Endothelial cell of umbilical vein (primary cell): ENCODE measurements at regions not wholly inside any gene's neighbourhood (a gene's known extent, or its start where the extent isn't known, plus 50 kb on each side); places are given as distances from the start of the nearest gene placed in this dataset.

ENCODE experiments used
- CTCF ChIP-seq, 2 donors: IDR thresholded peaks; 1 replicate in 1 of 2; 2 replicates in 1 of 2; pipeline ENCODE4 v1.5.1; 2011; ENCODE audit warnings: low read length in 2 of 2, mild to moderate bottlenecking in 2 of 2, moderate library complexity in 2 of 2, control low read depth in 1 of 2, inconsistent platforms in 1 of 2, low read depth in 1 of 2; ENCODE audit not compliant: insufficient read depth in 1 of 2; ENCODE audit errors: extremely low read depth in 1 of 2
- MAX ChIP-seq: IDR thresholded peaks from 2 replicates; pipeline ENCODE4 v1.6.1; 2011; ENCODE audit not compliant: insufficient read depth, insufficient read length
- POLR2A ChIP-seq: IDR thresholded peaks from 2 replicates; pipeline ENCODE4 v1.6.1; 2012; ENCODE audit warnings: low read depth, mild to moderate bottlenecking, control low read depth, low read length
- POLR2AphosphoS5 ChIP-seq: IDR thresholded peaks from 2 replicates; pipeline ENCODE4 v1.6.1; 2012; ENCODE audit warnings: low read depth, mild to moderate bottlenecking, control low read depth, low read length, moderate library complexity; ENCODE audit not compliant: insufficient read depth

- TF ChIP-seq POLR2A (no peak), CTCF (IDR thresholded peaks at IDR 0.05; ENCODE audit: extremely low read depth in 1 of 2, insufficient read depth in 1 of 2, low read depth in 1 of 2, low read length in 2 of 2) (no peak), MAX (no peak), POLR2AphosphoS5 (no peak)
Measured at GRCh38 chr11:27910186-27910931, 197.6 kb downstream of the KIF18A start.
